Activated T-cell treated with anti-CD3 and anti-CD28 coated beads for 48 hours (primary cell): ENCODE measurements at regions not wholly inside any gene's neighbourhood (a gene's known extent, or its start where the extent isn't known, plus 50 kb on each side); places are given as distances from the start of the nearest gene placed in this dataset.
"Not testable (repeated sequence)": the region's sequence is repeated elsewhere in the genome, so short reads cannot be mapped to it uniquely, and the experiment has no call there.

ENCODE experiments used
- DNase-seq: peaks from one replicate; pipeline ENCODE4 v3.0.0-alpha.2; 2020; ENCODE audit warnings: low read depth

GRCh38 chr16:64109241-64109640, 1012.6 kb downstream of the CDH11 start:
- DNase-seq: no peak

GRCh38 chr16:64102654-64103053, 1019.2 kb downstream of the CDH11 start:
- no peak for DNase-seq

- DNase-seq: no peak
Observed at GRCh38 chr16:64098451-64098850, 1023.4 kb downstream of the CDH11 start.

- DNase-seq: no peak
Observed at GRCh38 chr16:64096689-64097088, 1025.2 kb downstream of the CDH11 start.

GRCh38 chr16:64094992-64095634, 1026.8 kb downstream of the CDH11 start:
- no peak for DNase-seq

GRCh38 chr16:64094181-64094965, 1027.5 kb downstream of the CDH11 start:
- no peak for DNase-seq

- no peak for DNase-seq
Observed at GRCh38 chr16:64092271-64092670, 1029.6 kb downstream of the CDH11 start.

- no peak for DNase-seq
Observed at GRCh38 chr16:64090327-64090726, 1031.5 kb downstream of the CDH11 start.

- DNase-seq: no peak
Observed at GRCh38 chr16:64089697-64090096, 1032.2 kb downstream of the CDH11 start.

- DNase-seq: no peak
Observed at GRCh38 chr16:64088838-64089237, 1033.0 kb downstream of the CDH11 start.

- no peak for DNase-seq
Observed at GRCh38 chr16:64085296-64085695, 1036.6 kb downstream of the CDH11 start.

GRCh38 chr16:64084706-64085105, 1037.2 kb downstream of the CDH11 start:
- no peak for DNase-seq

- no peak for DNase-seq
Observed at GRCh38 chr16:64083428-64084129, 1038.3 kb downstream of the CDH11 start.

GRCh38 chr16:64077242-64077641, 1044.6 kb downstream of the CDH11 start:
- no peak for DNase-seq

- DNase-seq: no peak
Observed at GRCh38 chr16:64074706-64075105, 1047.2 kb downstream of the CDH11 start.

GRCh38 chr16:64072131-64072730, 1049.6 kb downstream of the CDH11 start:
- not testable (repeated sequence) for DNase-seq

- no peak for DNase-seq
Observed at GRCh38 chr16:64065523-64065922, 1056.3 kb downstream of the CDH11 start.

GRCh38 chr16:64061621-64062020, 1060.2 kb downstream of the CDH11 start:
- no peak for DNase-seq

GRCh38 chr16:64060631-64061030, 1061.2 kb downstream of the CDH11 start:
- DNase-seq: no peak

GRCh38 chr16:64058685-64059084, 1063.2 kb downstream of the CDH11 start:
- DNase-seq: no peak

- no peak for DNase-seq
Observed at GRCh38 chr16:64051824-64052223, 1070.0 kb downstream of the CDH11 start.

GRCh38 chr16:64047878-64048277, 1074.0 kb downstream of the CDH11 start:
- no peak for DNase-seq

GRCh38 chr16:64047207-64047606, 1074.7 kb downstream of the CDH11 start:
- DNase-seq: no peak
